Hematopoietic multipotent progenitor cell treated with erythropoietin and hydrocortisone succinate and interleukin-3 and kit ligand, for 6 days (in vitro differentiated cells): ENCODE measurements at regions not wholly inside any gene's neighbourhood (a gene's known extent, or its start where the extent isn't known, plus 50 kb on each side); places are given as distances from the start of the nearest gene placed in this dataset.
A peak's percentile ranks its signal among the peaks of the same experiment; 100 is the strongest.
"Not testable (repeated sequence)": the region's sequence is repeated elsewhere in the genome, so short reads cannot be mapped to it uniquely, and the experiment has no call there.

Experiments
- DNase-seq: peaks from one replicate; pipeline ENCODE4 v3.0.0-alpha.2; 2015

- DNase-seq = no peak
Observed at GRCh38 chr13:90032841-90033493, 1314.5 kb upstream of the MIR17HG start.

GRCh38 chr13:90039516-90039915 is 1308.0 kb upstream of the MIR17HG start:
- no peak for DNase-seq

- DNase-seq = no peak
Observed at GRCh38 chr13:90047600-90047999, 1299.9 kb upstream of the MIR17HG start.

- DNase-seq = no peak
Observed at GRCh38 chr13:90049989-90050671, 1297.4 kb upstream of the MIR17HG start.

GRCh38 chr13:90055121-90055520 is 1292.4 kb upstream of the MIR17HG start:
- no peak for DNase-seq

GRCh38 chr13:90055760-90056159 is 1291.7 kb upstream of the MIR17HG start:
- DNase-seq = no peak

GRCh38 chr13:90064226-90064625 is 1283.3 kb upstream of the MIR17HG start:
- DNase-seq = not testable (repeated sequence)

- peak; percentile 2 for DNase-seq
Observed at GRCh38 chr13:90068658-90069057, 1278.8 kb upstream of the MIR17HG start.

- DNase-seq = no peak
Observed at GRCh38 chr13:90070362-90070761, 1277.1 kb upstream of the MIR17HG start.

- DNase-seq = no peak
Observed at GRCh38 chr13:90070837-90071525, 1276.5 kb upstream of the MIR17HG start.

GRCh38 chr13:90084684-90085290 is 1262.7 kb upstream of the MIR17HG start:
- no peak for DNase-seq

- no peak for DNase-seq
Observed at GRCh38 chr13:90089051-90089450, 1258.4 kb upstream of the MIR17HG start.

GRCh38 chr13:90091611-90092010 is 1255.9 kb upstream of the MIR17HG start:
- peak; percentile 2 for DNase-seq

GRCh38 chr13:90094357-90094756 is 1253.1 kb upstream of the MIR17HG start:
- DNase-seq = no peak

GRCh38 chr13:90098577-90098976 is 1248.9 kb upstream of the MIR17HG start:
- no peak for DNase-seq

- DNase-seq = no peak
Observed at GRCh38 chr13:90099847-90100246, 1247.6 kb upstream of the MIR17HG start.

- no peak for DNase-seq
Observed at GRCh38 chr13:90103099-90103784, 1244.2 kb upstream of the MIR17HG start.

- DNase-seq = no peak
Observed at GRCh38 chr13:90104764-90105163, 1242.7 kb upstream of the MIR17HG start.

- DNase-seq = no peak
Observed at GRCh38 chr13:90105276-90105675, 1242.2 kb upstream of the MIR17HG start.

GRCh38 chr13:90105849-90106496 is 1241.5 kb upstream of the MIR17HG start:
- DNase-seq = no peak

- no peak for DNase-seq
Observed at GRCh38 chr13:90107661-90108060, 1239.8 kb upstream of the MIR17HG start.

GRCh38 chr13:90108547-90108946 is 1238.9 kb upstream of the MIR17HG start:
- no peak for DNase-seq

GRCh38 chr13:90116121-90116520 is 1231.4 kb upstream of the MIR17HG start:
- DNase-seq = no peak
